ENCODE measurements at regions not wholly inside any gene's neighbourhood (a gene's known extent, or its start where the extent isn't known, plus 50 kb on each side); places are given as distances from the start of the nearest gene placed in this dataset.

DNA sequence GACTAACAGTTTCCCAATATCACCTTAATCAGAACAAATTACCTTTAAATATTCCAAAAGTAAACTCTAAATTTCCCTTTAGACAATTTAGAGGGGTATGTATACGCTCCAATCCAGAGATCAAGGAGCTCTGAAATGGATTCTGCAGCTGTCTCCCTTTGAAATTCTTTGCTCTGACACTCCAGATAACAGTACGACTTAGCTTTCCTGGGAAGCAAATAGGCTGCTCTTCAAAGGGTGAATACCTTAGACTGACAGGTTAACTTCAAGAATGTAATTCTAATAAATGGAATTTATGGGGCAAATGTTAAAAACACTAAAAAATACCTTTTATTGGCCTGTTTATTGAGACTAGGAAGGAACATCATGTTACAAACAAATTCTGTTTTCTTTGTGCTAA, 357.2 kb downstream of the USP25 start:
- in situ Hi-C loops (cut with MboI; ENCODE audit: low pct_unique_long_range_greater_than_20kb, low sequenced_read_pairs, unreplicated experiment), result no loop called here
- no peak for DNase-seq (ENCODE audit: low spot score)
- TF ChIP-seq, protein P1, sequence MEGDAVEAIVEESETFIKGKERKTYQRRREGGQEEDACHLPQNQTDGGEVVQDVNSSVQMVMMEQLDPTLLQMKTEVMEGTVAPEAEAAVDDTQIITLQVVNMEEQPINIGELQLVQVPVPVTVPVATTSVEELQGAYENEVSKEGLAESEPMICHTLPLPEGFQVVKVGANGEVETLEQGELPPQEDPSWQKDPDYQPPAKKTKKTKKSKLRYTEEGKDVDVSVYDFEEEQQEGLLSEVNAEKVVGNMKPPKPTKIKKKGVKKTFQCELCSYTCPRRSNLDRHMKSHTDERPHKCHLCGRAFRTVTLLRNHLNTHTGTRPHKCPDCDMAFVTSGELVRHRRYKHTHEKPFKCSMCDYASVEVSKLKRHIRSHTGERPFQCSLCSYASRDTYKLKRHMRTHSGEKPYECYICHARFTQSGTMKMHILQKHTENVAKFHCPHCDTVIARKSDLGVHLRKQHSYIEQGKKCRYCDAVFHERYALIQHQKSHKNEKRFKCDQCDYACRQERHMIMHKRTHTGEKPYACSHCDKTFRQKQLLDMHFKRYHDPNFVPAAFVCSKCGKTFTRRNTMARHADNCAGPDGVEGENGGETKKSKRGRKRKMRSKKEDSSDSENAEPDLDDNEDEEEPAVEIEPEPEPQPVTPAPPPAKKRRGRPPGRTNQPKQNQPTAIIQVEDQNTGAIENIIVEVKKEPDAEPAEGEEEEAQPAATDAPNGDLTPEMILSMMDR (IDR thresholded peaks at IDR 0.05; ENCODE audit: extremely low read depth, insufficient read depth, missing control alignments), result no peak

DNA sequence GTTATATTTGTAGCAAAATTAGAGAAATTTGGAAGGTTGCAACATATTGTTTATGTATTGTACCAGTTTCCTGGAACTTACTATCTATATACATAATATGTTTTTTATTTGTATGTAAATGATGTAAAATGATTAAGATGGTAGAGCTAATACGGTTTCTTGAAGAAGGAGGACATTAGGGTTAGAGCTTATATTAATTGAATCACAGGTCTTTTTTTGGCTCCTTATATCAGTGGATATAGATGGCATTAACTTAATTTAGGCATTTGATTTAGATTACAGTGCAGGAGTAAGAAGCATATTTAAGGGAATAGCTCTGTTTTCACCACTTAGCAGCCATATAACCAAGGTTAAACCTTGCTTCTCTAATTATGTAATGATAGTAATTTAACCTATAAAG, 357.7 kb downstream of the USP25 start:
- no peak for DNase-seq (ENCODE audit: low spot score)
- in situ Hi-C loops (cut with MboI; ENCODE audit: low pct_unique_long_range_greater_than_20kb, low sequenced_read_pairs, unreplicated experiment), result no loop called here
- TF ChIP-seq, protein P1 (IDR thresholded peaks at IDR 0.05; ENCODE audit: extremely low read depth, insufficient read depth, missing control alignments), result no peak

DNA sequence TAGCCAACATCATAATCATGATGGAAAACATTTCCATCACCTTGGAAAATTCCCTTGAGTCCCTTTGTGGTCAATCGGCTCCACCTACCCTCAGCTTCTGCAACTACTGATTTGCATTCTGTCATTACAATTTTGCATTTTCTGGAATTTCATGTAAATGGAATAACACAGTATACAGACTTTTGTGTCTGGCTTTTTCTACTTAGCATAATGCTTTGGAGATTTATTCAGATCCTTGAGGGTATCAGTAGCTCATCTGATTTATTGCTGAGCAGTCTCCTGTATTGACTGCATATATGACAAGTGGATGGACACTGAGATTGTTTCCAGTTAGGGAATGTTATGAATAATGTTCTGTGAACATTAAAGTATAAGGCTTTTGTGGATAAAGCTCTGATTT, 358.3 kb downstream of the USP25 start:
- DNase-seq (ENCODE audit: low spot score), result no peak
- TF ChIP-seq, protein P1 (IDR thresholded peaks at IDR 0.05; ENCODE audit: extremely low read depth, insufficient read depth, missing control alignments), result no peak
- in situ Hi-C loops (cut with MboI; ENCODE audit: low pct_unique_long_range_greater_than_20kb, low sequenced_read_pairs, unreplicated experiment), result no loop called here

DNA sequence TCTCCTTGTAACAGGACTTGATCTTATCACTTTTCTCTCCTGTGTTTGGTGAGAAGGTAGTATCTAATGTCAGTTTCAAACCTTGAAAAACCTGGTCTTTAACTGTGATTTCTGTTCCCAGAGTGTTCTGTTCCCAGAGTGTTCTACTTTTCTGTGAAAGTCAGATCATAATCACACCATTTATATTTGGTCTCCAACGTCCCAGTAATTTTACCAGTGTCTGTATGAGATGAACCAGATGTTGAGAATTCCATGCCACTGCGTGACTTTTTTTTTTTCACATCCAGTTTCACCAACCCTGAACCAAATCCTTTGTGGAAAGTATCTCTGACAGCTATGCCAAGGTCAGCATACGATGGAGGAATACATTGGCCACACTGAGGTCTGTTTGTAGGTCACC, 365.2 kb downstream of the USP25 start:
- in situ Hi-C loops (cut with MboI; ENCODE audit: low pct_unique_long_range_greater_than_20kb, low sequenced_read_pairs, unreplicated experiment), result no loop called here
- no peak for DNase-seq (ENCODE audit: low spot score)
- TF ChIP-seq, protein P1 (IDR thresholded peaks at IDR 0.05; ENCODE audit: extremely low read depth, insufficient read depth, missing control alignments), result no peak

DNA sequence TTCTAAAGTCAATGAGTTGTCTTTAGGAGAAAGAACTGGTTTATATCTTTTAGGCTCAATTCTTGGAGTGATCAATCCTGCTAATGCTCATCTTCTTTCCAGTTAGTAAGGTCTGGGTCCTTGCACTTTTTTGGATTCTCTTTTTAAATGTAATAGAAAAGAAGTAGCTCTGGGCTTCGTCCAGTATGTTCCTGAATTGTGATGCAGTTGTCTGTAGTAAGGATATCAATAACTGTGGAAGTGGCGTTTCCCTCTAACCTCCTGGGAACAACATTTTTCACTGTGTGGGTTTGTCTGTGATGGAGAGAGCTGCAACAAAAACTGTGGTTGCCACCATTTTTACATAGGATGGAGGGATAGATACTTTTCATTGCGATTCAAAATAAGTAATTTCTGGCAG, 367.2 kb downstream of the USP25 start:
- no peak for DNase-seq (ENCODE audit: low spot score)
- in situ Hi-C loops (cut with MboI; ENCODE audit: low pct_unique_long_range_greater_than_20kb, low sequenced_read_pairs, unreplicated experiment), result no loop called here
- TF ChIP-seq, protein P1 (IDR thresholded peaks at IDR 0.05; ENCODE audit: extremely low read depth, insufficient read depth, missing control alignments), result no peak

DNA sequence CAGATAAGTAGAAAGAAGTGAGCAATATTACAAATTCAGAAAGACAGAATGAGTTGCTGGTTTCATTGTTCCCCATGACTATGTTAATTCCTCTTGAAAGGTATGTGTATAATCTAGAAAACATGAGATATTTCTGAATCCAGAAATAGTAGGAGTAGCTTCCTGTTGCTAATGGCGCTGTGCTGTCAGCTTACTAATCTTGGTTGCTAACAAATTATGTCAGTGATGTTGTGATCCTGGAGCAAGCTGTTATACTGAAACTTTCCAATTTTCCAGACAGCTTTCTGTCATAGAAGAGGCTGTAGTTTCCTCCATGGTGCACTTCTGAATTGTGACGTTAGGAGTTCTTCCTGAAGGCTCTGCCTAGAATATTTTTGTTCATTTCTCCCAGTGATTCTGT, 372.3 kb downstream of the USP25 start:
- TF ChIP-seq, protein P1 (IDR thresholded peaks at IDR 0.05; ENCODE audit: extremely low read depth, insufficient read depth, missing control alignments), result no peak
- in situ Hi-C loops (cut with MboI; ENCODE audit: low pct_unique_long_range_greater_than_20kb, low sequenced_read_pairs, unreplicated experiment), result no loop called here
- no peak for DNase-seq (ENCODE audit: low spot score)

DNA sequence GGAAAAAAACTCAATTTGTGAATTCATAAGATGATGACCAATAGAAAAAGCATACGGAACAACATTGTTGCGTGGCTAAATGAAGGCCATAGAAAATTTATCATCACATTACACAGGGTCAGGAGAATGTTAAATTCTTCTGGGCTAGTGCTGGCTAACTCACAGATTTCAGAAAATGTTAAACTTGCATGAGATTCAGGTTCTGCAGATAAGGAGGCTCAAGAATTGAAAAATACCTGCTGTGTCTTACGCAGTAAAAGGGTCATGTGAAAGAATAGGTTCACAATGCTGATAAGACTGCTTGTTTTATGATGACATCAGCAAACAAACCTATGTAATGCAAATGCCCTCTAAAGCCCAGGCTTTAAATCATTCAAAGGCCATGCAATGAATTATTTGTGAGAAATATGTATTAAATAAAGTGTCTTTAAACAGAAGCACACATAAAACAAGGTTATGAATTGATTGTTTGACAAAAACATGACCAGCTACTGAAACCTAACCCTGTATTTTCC, 378.8 kb downstream of the USP25 start:
- no peak for DNase-seq (ENCODE audit: low spot score)
- TF ChIP-seq, protein P1 (IDR thresholded peaks at IDR 0.05; ENCODE audit: extremely low read depth, insufficient read depth, missing control alignments), result no peak
- in situ Hi-C loops (cut with MboI; ENCODE audit: low pct_unique_long_range_greater_than_20kb, low sequenced_read_pairs, unreplicated experiment), result no loop called here
